IMR-90 (cell line): ENCODE measurements at regions not wholly inside any gene's neighbourhood (a gene's known extent, or its start where the extent isn't known, plus 50 kb on each side); places are given as distances from the start of the nearest gene placed in this dataset.

Experiments
- CHD1 ChIP-seq: IDR thresholded peaks from 2 replicates; pipeline ENCODE4 v1.6.1; 2012; ENCODE audit warnings: low read depth, low read length, improper control_type of control experiment
- CTCF ChIP-seq: conservative IDR thresholded peaks from 2 replicates; pipeline ENCODE4 v1.5.1; 2012; ENCODE audit warnings: mild to moderate bottlenecking, low read depth, low read length, improper control_type of control experiment
- ELK1 ChIP-seq: fragments of 150-350 bp; IDR thresholded peaks from 2 replicates; pipeline ENCODE4 v1.6.1; 2016; ENCODE audit warnings: low read depth, mild to moderate bottlenecking, low read length, moderate library complexity, borderline replicate concordance
- FOS ChIP-seq: fragments of 150-350 bp; IDR thresholded peaks from 2 replicates; pipeline ENCODE4 v1.6.1; 2016; ENCODE audit warnings: low read depth, low read length
- RFX5 ChIP-seq: IDR thresholded peaks from 2 replicates; pipeline ENCODE4 v1.8.0; 2012; ENCODE audit warnings: low read depth, mild to moderate bottlenecking, low read length, moderate library complexity

GRCh38 chr17:62870030-62870541 is 62.0 kb upstream of the MARCHF10 start:
- no peak for TF ChIP-seq CHD1
- no peak for TF ChIP-seq CTCF
- no peak for TF ChIP-seq ELK1
- TF ChIP-seq FOS = no peak
- TF ChIP-seq RFX5 = no peak
